Activated CD4-positive, alpha-beta T cell treated with anti-CD3 and anti-CD28 coated beads, Interleukin-2, amount 50 U/mL, for 1 hour (primary cell): ENCODE measurements at regions not wholly inside any gene's neighbourhood (a gene's known extent, or its start where the extent isn't known, plus 50 kb on each side); places are given as distances from the start of the nearest gene placed in this dataset.

ENCODE experiments used
- DNase-seq: peaks from one replicate; pipeline ENCODE4 v3.0.0-alpha.2; 2020

- DNase-seq, result no peak
These were observed 55.4 kb upstream of the GREM2 start for GRCh38 chr1:240667351-240667750.

- DNase-seq, result peak; percentile 4
These were observed 54.7 kb upstream of the GREM2 start for GRCh38 chr1:240666568-240667198.

- DNase-seq, result no peak
These were observed 51.4 kb upstream of the GREM2 start for GRCh38 chr1:240663169-240663879.
